Activated T-cell treated with anti-CD3 and anti-CD28 coated beads for 4 hours (primary cell): ENCODE measurements at regions not wholly inside any gene's neighbourhood (a gene's known extent, or its start where the extent isn't known, plus 50 kb on each side); places are given as distances from the start of the nearest gene placed in this dataset.
"Not testable (repeated sequence)": the region's sequence is repeated elsewhere in the genome, so short reads cannot be mapped to it uniquely, and the experiment has no call there.

Source experiments
- DNase-seq: peaks from one replicate; pipeline ENCODE4 v3.0.0-alpha.2; 2020

DNA sequence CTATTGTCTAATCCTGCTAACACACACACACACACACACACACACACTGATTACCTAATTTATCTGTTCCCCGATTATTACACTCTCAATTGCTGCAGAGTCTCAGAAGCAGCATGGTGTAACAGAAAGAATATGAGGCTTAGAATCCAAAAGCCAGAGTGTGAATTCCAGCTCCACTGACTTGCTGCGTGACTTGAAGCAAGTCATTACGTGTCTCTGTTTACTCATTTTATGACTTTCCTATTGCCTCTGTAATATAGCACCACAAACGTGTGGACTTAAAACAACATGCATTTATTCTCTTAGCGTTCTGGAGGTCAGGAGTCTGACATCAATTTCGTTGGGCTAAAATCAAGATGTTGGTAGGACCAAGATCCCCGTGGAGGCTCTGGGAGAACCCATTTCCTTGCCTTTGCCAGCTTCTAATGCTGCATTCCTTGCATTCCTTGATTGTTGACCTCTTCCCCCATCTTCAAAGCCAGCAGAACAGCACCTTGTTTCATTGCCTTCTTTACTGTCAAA is 55.9 kb upstream of the ATP5PO start:
- no peak for DNase-seq

DNA sequence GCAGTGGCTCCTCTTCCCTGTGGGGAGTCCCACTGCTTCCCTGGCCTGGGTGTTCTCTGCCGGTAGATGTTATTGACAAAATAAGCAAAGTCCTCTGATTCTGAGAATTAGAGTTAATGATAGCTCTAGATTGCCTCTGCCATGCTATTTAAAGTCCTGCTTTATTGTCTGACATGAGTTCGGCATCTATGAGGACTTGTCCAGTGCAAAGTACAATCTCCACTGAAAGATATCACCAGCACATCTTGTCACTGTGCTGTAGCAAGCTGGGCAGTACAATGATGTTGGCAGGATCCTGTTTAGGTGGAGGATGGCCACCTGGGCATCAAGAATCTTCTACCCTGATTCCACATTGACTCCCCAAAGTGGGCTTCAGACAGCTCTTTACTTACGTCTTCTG is 54.0 kb upstream of the ATP5PO start:
- DNase-seq: no peak

DNA sequence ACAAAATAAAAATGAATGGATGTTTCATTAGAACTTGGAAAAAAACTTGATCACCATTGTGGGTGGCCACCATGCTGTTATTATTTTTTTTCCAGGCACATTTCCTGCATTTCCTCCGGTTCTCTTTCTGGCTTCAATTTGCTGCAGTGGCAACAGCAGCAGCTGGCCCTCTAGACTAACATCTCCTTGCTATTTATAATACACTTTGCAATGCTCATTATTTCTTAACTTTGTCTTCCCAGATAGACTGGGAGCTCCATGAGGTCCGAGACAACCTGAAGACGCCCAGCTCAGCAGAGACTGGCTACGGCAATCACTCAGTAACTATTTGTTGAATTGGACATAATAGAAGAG is 53.4 kb upstream of the ATP5PO start:
- DNase-seq: no peak

DNA sequence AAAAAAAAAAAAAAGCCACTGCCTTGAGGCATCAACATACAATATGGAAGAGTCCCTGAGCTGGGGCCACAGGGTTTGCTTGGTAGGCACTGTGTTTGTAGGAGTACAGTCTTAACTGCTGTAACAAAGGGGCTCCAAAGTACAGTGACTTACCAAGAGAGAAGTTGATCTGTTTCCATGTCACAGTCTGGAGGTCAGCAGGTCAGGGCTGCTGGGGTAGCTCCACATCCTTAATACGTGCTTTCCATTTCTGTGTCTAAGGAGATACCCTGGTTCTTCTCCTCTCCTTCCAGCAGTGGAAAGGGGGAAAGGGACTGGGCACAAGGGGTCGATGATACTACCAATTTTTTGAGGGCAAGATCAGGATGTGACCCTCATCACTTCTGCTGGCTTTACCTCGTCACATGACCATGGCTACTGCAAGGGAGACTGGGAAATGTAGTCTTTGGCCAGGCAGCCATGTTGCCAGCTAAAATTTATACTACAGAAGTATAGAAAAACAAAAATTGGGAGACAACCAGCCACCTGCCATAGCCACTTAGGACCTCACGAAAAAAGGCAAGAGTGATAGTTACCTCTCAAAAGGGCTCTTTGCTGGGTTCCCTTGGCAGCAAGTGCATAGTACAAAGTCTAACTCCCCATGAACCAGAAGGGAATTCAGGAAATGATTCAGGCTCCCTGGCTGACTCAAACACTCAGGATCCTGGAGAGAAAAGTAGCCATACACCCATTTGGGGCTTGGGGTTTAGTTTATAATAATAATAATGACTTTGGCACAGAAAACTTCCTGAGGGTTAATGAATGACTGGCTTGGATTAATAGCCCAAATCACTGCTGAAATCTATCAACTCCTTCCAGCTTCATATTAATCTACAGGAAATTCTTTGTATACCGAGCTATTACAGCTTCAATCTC is 52.7 kb upstream of the ATP5PO start:
- no peak for DNase-seq

DNA sequence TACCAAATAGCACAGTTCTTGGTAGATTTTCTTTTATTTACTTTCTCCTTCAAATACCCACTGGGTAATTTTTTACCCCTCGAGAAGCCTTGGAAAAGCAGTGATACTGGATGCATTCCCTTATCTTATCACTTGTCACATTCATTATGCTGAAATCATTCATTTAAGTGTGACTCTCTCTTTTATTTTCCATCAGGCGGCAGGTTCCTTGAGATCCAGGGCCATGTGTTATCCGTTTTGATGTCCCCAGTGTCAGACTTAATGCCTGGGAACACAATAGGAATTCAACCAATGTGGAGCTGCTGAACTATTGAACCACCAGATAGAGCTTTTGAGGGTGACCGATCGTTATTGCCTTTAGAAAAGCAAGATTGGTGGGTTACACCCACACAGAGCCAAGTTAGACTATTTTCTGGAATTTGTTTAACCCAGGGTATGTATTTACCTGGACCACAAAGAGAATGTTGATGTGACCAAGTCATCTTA is 51.5 kb upstream of the ATP5PO start:
- no peak for DNase-seq

DNA sequence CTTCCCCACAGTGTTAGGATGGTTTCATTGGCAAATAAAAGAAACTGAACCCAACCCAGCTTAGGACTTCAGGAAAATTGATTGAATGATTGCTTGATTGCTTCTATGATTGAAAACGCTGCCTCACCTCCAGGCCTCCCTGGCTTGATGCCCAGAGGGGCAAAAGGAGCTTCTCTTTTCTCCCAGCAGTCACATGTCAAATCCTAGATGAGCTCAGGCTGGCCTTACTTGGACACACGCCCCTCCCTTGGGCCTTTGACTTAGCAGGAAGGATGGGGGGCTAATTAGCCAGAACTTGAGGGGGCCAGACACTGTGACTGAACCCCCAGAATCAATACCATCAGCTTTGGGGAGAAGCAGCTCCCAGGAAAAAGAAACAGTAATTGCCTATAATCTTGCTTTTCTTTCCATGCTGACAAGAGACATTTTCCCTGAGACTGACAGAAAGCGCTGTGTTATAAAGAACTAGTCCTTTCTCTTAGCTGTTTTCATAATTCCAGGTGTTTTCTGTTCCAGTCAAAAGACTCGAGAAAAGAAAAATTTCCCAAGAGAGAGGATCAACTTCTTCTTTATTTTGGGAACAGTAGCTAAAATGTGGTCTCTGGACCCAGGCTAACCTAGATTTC is 50.8 kb upstream of the ATP5PO start:
- no peak for DNase-seq

DNA sequence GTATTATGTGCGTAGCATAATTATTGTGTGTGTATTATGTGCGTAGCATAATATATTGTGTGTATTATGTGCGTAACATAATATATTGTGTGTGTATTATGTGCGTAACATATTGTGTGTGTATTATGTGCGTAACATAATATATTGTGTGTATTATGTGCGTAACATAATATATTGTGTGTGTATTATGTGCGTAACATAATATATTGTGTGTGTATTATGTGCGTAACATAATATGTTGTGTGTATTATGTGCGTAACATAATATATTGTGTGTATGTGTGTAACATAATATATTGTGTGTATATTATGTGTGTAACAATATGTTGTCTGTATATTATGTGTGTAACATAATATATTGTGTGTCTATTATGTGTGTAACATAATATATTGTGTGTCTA is 50.1 kb upstream of the ATP5PO start:
- DNase-seq: not testable (repeated sequence)
